GM23338 (cell line): ENCODE measurements at regions not wholly inside any gene's neighbourhood (a gene's known extent, or its start where the extent isn't known, plus 50 kb on each side); places are given as distances from the start of the nearest gene placed in this dataset.
A peak's percentile ranks its signal among the peaks of the same experiment; 100 is the strongest.

Experiments
- ATAC-seq: fragments of 200-7000 bp; cut with Tn5 transposase; 3 replicates; pipeline ENCODE4 v1.9.1; 2020
- DNase-seq: peaks from one replicate; pipeline ENCODE4 v3.0.0-alpha.2; 2015; ENCODE audit warnings: low spot score
- H2AFZ ChIP-seq: fragments of 200-600 bp; sonication (generic); 2 replicates; pipeline ENCODE4 v1.8.0; 2016; ENCODE audit warnings: antibody characterized with exemption, mild to moderate bottlenecking, moderate library complexity
- H3F3A ChIP-seq: fragments of 200-600 bp; sonication (generic); replicated peaks from 2 replicates; pipeline ENCODE4 v1.8.0; 2017; ENCODE audit warnings: antibody characterized with exemption, mixed run types, low read depth
- H3K27ac ChIP-seq: fragments of 200-600 bp; sonication (generic); 2 replicates; pipeline ENCODE4 v1.6.1; 2016; ENCODE audit warnings: low read depth
- H3K27me3 ChIP-seq: fragments of 200-600 bp; sonication (generic); 2 replicates; pipeline ENCODE4 v1.8.0; 2016; ENCODE audit warnings: mild to moderate bottlenecking, mixed run types, moderate library complexity; ENCODE audit not compliant: insufficient read depth
- H3K36me3 ChIP-seq: fragments of 200-600 bp; sonication (generic); 2 replicates; pipeline ENCODE4 v1.8.0; 2016; ENCODE audit warnings: mild to moderate bottlenecking; ENCODE audit not compliant: insufficient read depth
- H3K4me1 ChIP-seq: fragments of 200-600 bp; sonication (generic); 2 replicates; pipeline ENCODE4 v1.8.0; 2016; ENCODE audit warnings: mild to moderate bottlenecking, moderate library complexity; ENCODE audit not compliant: insufficient read depth
- H3K4me2 ChIP-seq: fragments of 200-600 bp; sonication (generic); 2 replicates; pipeline ENCODE4 v1.7.1; 2017; ENCODE audit warnings: mixed run types
- H3K4me3 ChIP-seq: fragments of 200-600 bp; sonication (generic); 2 replicates; pipeline ENCODE4 v1.6.1; 2016; ENCODE audit warnings: mixed run types
- H3K79me2 ChIP-seq: fragments of 200-600 bp; sonication (generic); replicated peaks from 2 replicates; pipeline ENCODE4 v1.8.0; 2017; ENCODE audit warnings: mild to moderate bottlenecking; ENCODE audit not compliant: insufficient read depth
- H3K9me2 ChIP-seq: fragments of 200-600 bp; sonication (generic); 2 replicates; pipeline ENCODE4 v1.8.0; 2017; ENCODE audit not compliant: insufficient read depth
- H4K20me1 ChIP-seq: fragments of 200-600 bp; sonication (generic); replicated peaks from 2 replicates; pipeline ENCODE4 v1.8.0; 2017; ENCODE audit warnings: mild to moderate bottlenecking; ENCODE audit not compliant: insufficient read depth
- H3K27ac Mint-ChIP-seq: 2 replicates; pipeline ENCODE4 v1.8.0; 2020; ENCODE audit warnings: inconsistent platforms, mild to moderate bottlenecking, moderate library complexity, mixed read lengths
- H3K27me3 Mint-ChIP-seq: 3 replicates; pipeline ENCODE4 v1.8.0; 2022; ENCODE audit warnings: low read depth, mild to moderate bottlenecking, moderate library complexity, mixed read lengths, inconsistent platforms; ENCODE audit not compliant: insufficient read depth, poor library complexity
- H3K36me3 Mint-ChIP-seq: 3 replicates; pipeline ENCODE4 v1.8.0; 2021; ENCODE audit warnings: low read depth, mild to moderate bottlenecking, inconsistent platforms, moderate library complexity, mixed read lengths
- H3K4me1 Mint-ChIP-seq: 3 replicates; pipeline ENCODE4 v1.8.0; 2020; ENCODE audit warnings: mild to moderate bottlenecking, inconsistent platforms, mixed read lengths
- H3K4me3 Mint-ChIP-seq: 3 replicates; pipeline ENCODE4 v1.8.0; 2021; ENCODE audit warnings: moderate library complexity, mild to moderate bottlenecking, inconsistent platforms, mixed read lengths
- H3K9me3 Mint-ChIP-seq: 3 replicates; pipeline ENCODE4 v1.8.0; 2020; ENCODE audit warnings: moderate library complexity, mild to moderate bottlenecking, inconsistent platforms, mixed read lengths
- CREB1 ChIP-seq: fragments of 250-450 bp; sonication (Bioruptor Pico); IDR thresholded peaks from 2 replicates; pipeline ENCODE4 v1.5.0; 2020; ENCODE audit warnings: low read depth, mild to moderate bottlenecking, moderate library complexity
- CTCF ChIP-seq, 2 experiments: fragments of 200-600 bp in 1 of 2; sonication (generic) in 1 of 2; conservative IDR thresholded peaks; 2 replicates each; pipeline versions ENCODE4 v1.5.1 to v1.6.1; 2016 to 2017; ENCODE audit warnings: antibody characterized with exemption in 2 of 2, low read depth in 2 of 2, mild to moderate bottlenecking in 2 of 2, moderate library complexity in 1 of 2
- EZH2phosphoT487 ChIP-seq: fragments of 200-600 bp; sonication (generic); IDR thresholded peaks from one replicate; pipeline ENCODE4 v1.8.1; 2018; ENCODE audit warnings: antibody characterized with exemption; ENCODE audit not compliant: unreplicated experiment
- JUNB ChIP-seq: IDR thresholded peaks from one replicate; pipeline ENCODE4 v1.6.1; 2016; ENCODE audit warnings: antibody characterized with exemption; ENCODE audit not compliant: unreplicated experiment
- NANOG ChIP-seq: IDR thresholded peaks from 2 replicates; pipeline ENCODE4 v1.6.1; 2016; ENCODE audit warnings: antibody characterized with exemption, borderline replicate concordance
- POLR2AphosphoS5 ChIP-seq: IDR thresholded peaks from 2 replicates; pipeline ENCODE4 v1.6.1; 2016; ENCODE audit warnings: antibody characterized with exemption, low read depth
- REST ChIP-seq: IDR thresholded peaks from one replicate; pipeline ENCODE4 v1.6.1; 2018; ENCODE audit warnings: antibody characterized with exemption; ENCODE audit not compliant: unreplicated experiment
- STAT1 ChIP-seq: IDR thresholded peaks from one replicate; pipeline ENCODE4 v1.6.1; 2016; ENCODE audit warnings: antibody characterized with exemption; ENCODE audit not compliant: unreplicated experiment
- ZNF114 ChIP-seq: fragments of 250-450 bp; sonication (Bioruptor Pico); IDR thresholded peaks from 2 replicates; pipeline ENCODE4 v1.5.0; 2020; ENCODE audit warnings: mild to moderate bottlenecking, moderate library complexity

DNA sequence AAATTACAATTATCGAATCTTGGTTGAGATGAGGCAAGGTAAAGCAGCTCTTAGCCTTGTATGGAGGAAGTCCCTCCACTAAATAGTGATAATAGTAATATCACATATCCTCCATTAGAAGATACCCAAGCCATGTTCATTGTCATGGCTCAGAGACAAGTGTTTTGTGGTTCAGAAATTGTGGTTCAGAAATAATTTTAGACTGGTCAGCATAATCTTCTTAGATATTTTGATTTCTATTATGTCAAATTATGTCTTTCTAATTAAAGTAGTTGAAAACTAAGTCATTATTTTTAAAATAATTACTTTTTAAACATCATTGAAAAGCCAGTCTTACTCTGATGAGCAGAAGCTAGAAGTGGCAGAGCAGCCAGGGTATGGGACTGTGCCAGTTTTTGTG lies 507.7 kb downstream of the HTR7 start:
- Mint-ChIP-seq H3K4me1 (peaks cover 3% of the 10 kb centered on the region; the same call in 2 of the 3 replicates), H3K9me3 (no peaks in the 10 kb centered on the region), H3K36me3 (no peaks in the 10 kb centered on the region), H3K4me3 (no peak overlapping the region), H3K27ac (no peak overlapping the region), H3K27me3 (no peaks in the 10 kb centered on the region)
- TF ChIP-seq CTCF (conservative IDR thresholded peaks at IDR 0.05; ENCODE audit: low read depth in 2 of 2) (no peak), CREB1 (CRISPR knock-in tag) (no peak), NANOG (no peak), POLR2AphosphoS5 (no peak), STAT1 (no peak), REST (no peak), EZH2phosphoT487 (no peak), JUNB (no peak), ZNF114 (CRISPR knock-in tag) (no peak)
- Histone ChIP-seq H3K27ac (no peak overlapping the region), H3K27me3 (no peaks in the 10 kb centered on the region), H4K20me1 (no peaks in the 10 kb centered on the region), H3K4me2 (no peak overlapping the region), H3F3A (no peaks in the 10 kb centered on the region), H3K4me3 (no peak overlapping the region), H2AFZ (no peak overlapping the region), H3K36me3 (no peaks in the 10 kb centered on the region), H3K4me1 (no peaks in the 10 kb centered on the region), H3K9me2 (peaks cover 3% of the 10 kb centered on the region; the same call in 1 of the 2 replicates), H3K79me2 (no peaks in the 10 kb centered on the region)
- ATAC-seq (no peak), DNase-seq (no peak)

- Histone ChIP-seq H2AFZ (no peak overlapping the region), H3K27ac (no peak overlapping the region), H3K36me3 (no peaks in the 10 kb centered on the region), H3K79me2 (no peaks in the 10 kb centered on the region), H3K4me2 (no peak overlapping the region), H4K20me1 (no peaks in the 10 kb centered on the region), H3K27me3 (no peaks in the 10 kb centered on the region), H3F3A (no peaks in the 10 kb centered on the region), H3K4me3 (no peak overlapping the region), H3K9me2 (peaks cover 8% of the 10 kb centered on the region; the same call in 1 of the 2 replicates), H3K4me1 (no peaks in the 10 kb centered on the region)
- H3K36me3 Mint-ChIP-seq = no peaks in the 10 kb centered on the region
- peak; percentile 80 for TF ChIP-seq REST
- no peak for TF ChIP-seq CREB1 (CRISPR knock-in tag)
- H3K27me3 Mint-ChIP-seq = no peaks in the 10 kb centered on the region
- ATAC-seq = peak; percentile 57
- H3K4me3 Mint-ChIP-seq = no peak overlapping the region
- H3K27ac Mint-ChIP-seq = no peak overlapping the region
- no peaks in the 10 kb centered on the region; the same call in 2 of the 3 replicates for H3K4me1 Mint-ChIP-seq
- H3K9me3 Mint-ChIP-seq = no peaks in the 10 kb centered on the region
- DNase-seq = peak; percentile 20
Observed at GRCh38 chr10:90352288-90352687, 505.6 kb downstream of the HTR7 start.
